H1 (cell line): ENCODE measurements at regions not wholly inside any gene's neighbourhood (a gene's known extent, or its start where the extent isn't known, plus 50 kb on each side); places are given as distances from the start of the nearest gene placed in this dataset.

Source experiments
- CTCF ChIA-PET: fragments of 300-600 bp; sonication (Branson Sonifier 250); formaldehyde crosslinking; loops from one replicate; lab custom pipeline; 2021; ENCODE audit not compliant: partially characterized antibody; lab: Charles Lee
- POLR2A ChIA-PET: fragments of 300-600 bp; sonication (Branson Sonifier 250); formaldehyde crosslinking; loops from one replicate; lab custom pipeline; 2021; ENCODE audit warnings: inconsistent platforms; ENCODE audit not compliant: partially characterized antibody; lab: Charles Lee
- DNase-seq, 2 experiments: peaks; one replicate each; pipeline versions ENCODE4 v3.0.0 to v3.0.0-alpha.2; 2010 to 2022; ENCODE audit warnings: low spot score in 2 of 2, low read depth in 1 of 2, mixed read lengths in 1 of 2
- FAIRE-seq: peaks from 2 replicates; lab custom pipeline; 2011; peaks lifted over from hg19 to GRCh38; lab: Jason Lieb, UNC
- H2AFZ ChIP-seq: 2 replicates; pipeline ENCODE4 v1.8.1; 2012; ENCODE audit warnings: low read length, inconsistent platforms
- H2AK5ac ChIP-seq: 2 replicates; pipeline ENCODE4 v1.6.1; 2013; ENCODE audit warnings: low read depth, low read length
- H2BK120ac ChIP-seq: replicated peaks from 2 replicates; pipeline ENCODE3; 2013; ENCODE audit warnings: low read depth, low read length, inconsistent platforms
- H2BK12ac ChIP-seq: 2 replicates; pipeline ENCODE4 v1.6.1; 2013; ENCODE audit warnings: low read depth, low read length
- H2BK15ac ChIP-seq: 2 replicates; pipeline ENCODE4 v1.6.1; 2013; ENCODE audit warnings: low read length
- H2BK20ac ChIP-seq: 2 replicates; pipeline ENCODE4 v1.6.1; 2013; ENCODE audit warnings: low read length
- H2BK5ac ChIP-seq: 2 replicates; pipeline ENCODE4 v1.6.1; 2013; ENCODE audit warnings: low read depth, low read length
- H3K14ac ChIP-seq: 2 replicates; pipeline ENCODE4 v1.6.1; 2013; ENCODE audit warnings: inconsistent platforms; ENCODE audit not compliant: insufficient read length
- H3K18ac ChIP-seq: 2 replicates; pipeline ENCODE4 v1.6.1; 2013; ENCODE audit warnings: low read length; ENCODE audit errors: extremely low read depth
- H3K23ac ChIP-seq: 2 replicates; pipeline ENCODE4 v1.6.1; 2013; ENCODE audit warnings: inconsistent platforms; ENCODE audit not compliant: insufficient read length
- H3K23me2 ChIP-seq: 2 replicates; pipeline ENCODE4 v1.6.1; 2013; ENCODE audit warnings: low read depth, low read length
- H3K27ac ChIP-seq: 2 replicates; pipeline ENCODE4 v1.6.1; 2011; ENCODE audit warnings: low read depth, low read length, inconsistent platforms
- H3K27me3 ChIP-seq, 4 experiments: replicated peaks in 1 of 4; 1 replicate in 1 of 4; 2 replicates in 3 of 4; pipeline versions ENCODE4 v1.6.1 to v1.8.1; 2011 to 2013; ENCODE audit warnings: low read length in 3 of 4, mild to moderate bottlenecking in 3 of 4, inconsistent platforms in 2 of 4, mixed read lengths in 2 of 4, moderate library complexity in 1 of 4; ENCODE audit not compliant: control insufficient read depth in 3 of 4, insufficient read depth in 3 of 4; ENCODE audit errors: extremely low read depth in 1 of 4
- H3K36me3 ChIP-seq, 4 experiments: 2 replicates each; pipeline versions ENCODE4 v1.6.1 to v1.8.1; 2011 to 2013; ENCODE audit warnings: mild to moderate bottlenecking in 4 of 4, low read length in 3 of 4, moderate library complexity in 2 of 4, control low read depth in 1 of 4, inconsistent platforms in 1 of 4; ENCODE audit not compliant: insufficient read depth in 4 of 4, control insufficient read depth in 2 of 4
- H3K4ac ChIP-seq: replicated peaks from 2 replicates; pipeline ENCODE3; 2013; ENCODE audit warnings: low read length, low read depth, mixed read lengths, inconsistent platforms; ENCODE audit not compliant: insufficient read length
- H3K4me1 ChIP-seq, 4 experiments: replicated peaks in 1 of 4; 1 replicate in 1 of 4; 2 replicates in 3 of 4; pipeline versions ENCODE4 v1.6.1 to v1.8.1; 2011 to 2013; ENCODE audit warnings: low read length in 3 of 4, inconsistent platforms in 2 of 4, mixed read lengths in 1 of 4; ENCODE audit not compliant: insufficient read depth in 4 of 4, control insufficient read depth in 3 of 4
- H3K4me2 ChIP-seq, 2 experiments: 2 replicates each; pipeline versions ENCODE4 v1.6.1 to v1.8.1; 2011 to 2013; ENCODE audit warnings: low read depth in 2 of 2, low read length in 2 of 2, control low read depth in 1 of 2, inconsistent platforms in 1 of 2, mild to moderate bottlenecking in 1 of 2; ENCODE audit not compliant: insufficient read depth in 1 of 2
- H3K4me3 ChIP-seq, 4 experiments: fragments of 200-600, 300-600 bp in 1 of 4; sonication (generic), shearing (Covaris generic), sonication (Bioruptor Twin) in 1 of 4; 2 replicates each; pipeline versions ENCODE4 v1.5.1 to v1.8.1; 2011 to 2016; ENCODE audit warnings: low read length in 4 of 4, low read depth in 3 of 4, control low read depth in 2 of 4, inconsistent platforms in 2 of 4, mild to moderate bottlenecking in 2 of 4, mixed read lengths in 1 of 4, moderate library complexity in 1 of 4; ENCODE audit not compliant: insufficient read depth in 2 of 4; ENCODE audit errors: extremely low read depth in 1 of 4
- H3K56ac ChIP-seq: replicated peaks from 2 replicates; pipeline ENCODE3; 2013; ENCODE audit warnings: low read depth, mild to moderate bottlenecking, mixed read lengths, low read length, inconsistent platforms; ENCODE audit not compliant: insufficient read length
- H3K79me1 ChIP-seq: 2 replicates; pipeline ENCODE4 v1.6.1; 2013; ENCODE audit warnings: low read depth, low read length, control low read depth
- H3K79me2 ChIP-seq, 2 experiments: 2 replicates each; pipeline versions ENCODE4 v1.6.1 to v1.8.1; 2012 to 2013; ENCODE audit warnings: low read length in 2 of 2, mild to moderate bottlenecking in 2 of 2, inconsistent platforms in 1 of 2; ENCODE audit not compliant: insufficient read depth in 2 of 2, control insufficient read depth in 1 of 2
- H3K9ac ChIP-seq, 4 experiments: replicated peaks in 1 of 4; 1 replicate in 1 of 4; 2 replicates in 3 of 4; pipeline versions ENCODE4 v1.6.1 to v1.8.1; 2011 to 2013; ENCODE audit warnings: low read depth in 3 of 4, low read length in 3 of 4, control low read depth in 2 of 4, mild to moderate bottlenecking in 2 of 4, moderate library complexity in 2 of 4, inconsistent platforms in 1 of 4; ENCODE audit errors: extremely low read depth in 1 of 4
- H3K9me3 ChIP-seq, 2 experiments: 2 replicates each; pipeline versions ENCODE4 v1.6.1 to v1.8.1; 2012 to 2013; ENCODE audit warnings: mild to moderate bottlenecking in 2 of 2, moderate library complexity in 2 of 2, control low read depth in 1 of 2, inconsistent platforms in 1 of 2, low read depth in 1 of 2, low read length in 1 of 2, mixed read lengths in 1 of 2; ENCODE audit not compliant: insufficient read depth in 2 of 2
- H4K20me1 ChIP-seq, 2 experiments: replicated peaks in 1 of 2; 2 replicates each; pipeline versions ENCODE3 to v1.8.1; 2011 to 2013; ENCODE audit warnings: inconsistent platforms in 2 of 2, low read length in 2 of 2, mild to moderate bottlenecking in 1 of 2; ENCODE audit not compliant: insufficient read depth in 2 of 2, control insufficient read depth in 1 of 2
- H4K5ac ChIP-seq: 2 replicates; pipeline ENCODE4 v1.6.1; 2013; ENCODE audit warnings: low read length, low read depth, mixed read lengths, inconsistent platforms; ENCODE audit not compliant: insufficient read length
- H4K8ac ChIP-seq: 2 replicates; pipeline ENCODE4 v1.8.0; 2013; ENCODE audit warnings: mild to moderate bottlenecking, moderate library complexity, low read length, inconsistent platforms; ENCODE audit not compliant: insufficient read depth; ENCODE audit errors: extremely low read depth
- H4K91ac ChIP-seq: replicated peaks from 2 replicates; pipeline ENCODE3; 2013; ENCODE audit warnings: low read length, mixed read lengths, inconsistent platforms; ENCODE audit not compliant: insufficient read length
- BCL11A ChIP-seq, 2 experiments: IDR thresholded peaks; one replicate each; pipeline ENCODE4 v1.6.1; 2011; ENCODE audit warnings: low read depth in 2 of 2, low read length in 2 of 2, mild to moderate bottlenecking in 2 of 2
- CHD1 ChIP-seq: IDR thresholded peaks from 2 replicates; pipeline ENCODE4 v1.6.1; 2012; ENCODE audit warnings: low read depth, low read length, improper control_type of control experiment
- CREB1 ChIP-seq: IDR thresholded peaks from 2 replicates; pipeline ENCODE4 v1.6.1; 2012; ENCODE audit warnings: inconsistent platforms
- EGR1 ChIP-seq: IDR thresholded peaks from 2 replicates; pipeline ENCODE4 v1.6.1; 2011; ENCODE audit warnings: low read depth, low read length, borderline replicate concordance
- GTF2F1 ChIP-seq: IDR thresholded peaks from 2 replicates; pipeline ENCODE4 v1.6.1; 2012; ENCODE audit warnings: low read depth, low read length, improper control_type of control experiment, borderline replicate concordance
- JUND ChIP-seq: IDR thresholded peaks from 2 replicates; pipeline ENCODE4 v1.6.1; 2011; ENCODE audit warnings: mild to moderate bottlenecking, improper control_type of control experiment, low read length
- NRF1 ChIP-seq: IDR thresholded peaks from 2 replicates; pipeline ENCODE4 v1.6.1; 2011; ENCODE audit warnings: mild to moderate bottlenecking, low read depth, low read length, improper control_type of control experiment
- RXRA ChIP-seq: IDR thresholded peaks from 2 replicates; pipeline ENCODE4 v1.6.1; 2011; ENCODE audit warnings: low read depth, mild to moderate bottlenecking, low read length, moderate library complexity; ENCODE audit not compliant: insufficient read depth
- SAP30 ChIP-seq: fragments of 300-600 bp; sonication (generic); IDR thresholded peaks from 2 replicates; pipeline ENCODE4 v1.7.1; 2012; ENCODE audit warnings: low read length, moderate library complexity, mild to moderate bottlenecking, inconsistent platforms; ENCODE audit not compliant: insufficient read depth, insufficient replicate concordance
- SIN3A ChIP-seq, 2 experiments: IDR thresholded peaks in 1 of 2; conservative IDR thresholded peaks in 1 of 2; 2 replicates each; pipeline ENCODE4 v1.6.1; 2011 to 2012; ENCODE audit warnings: low read length in 2 of 2, improper control_type of control experiment in 1 of 2, low read depth in 1 of 2, mild to moderate bottlenecking in 1 of 2
- SP4 ChIP-seq: IDR thresholded peaks from 2 replicates; pipeline ENCODE4 v1.6.1; 2012; ENCODE audit warnings: low read length, inconsistent platforms
- SRF ChIP-seq: IDR thresholded peaks from 2 replicates; pipeline ENCODE4 v1.6.1; 2011; ENCODE audit warnings: mild to moderate bottlenecking, low read depth, low read length, moderate library complexity
- SUZ12 ChIP-seq: fragments of 200-600 bp; sonication (generic); IDR thresholded peaks from 2 replicates; pipeline ENCODE4 v1.6.1; 2012; ENCODE audit warnings: mild to moderate bottlenecking, inconsistent platforms, low read length, moderate library complexity, mixed read lengths
- YY1 ChIP-seq: IDR thresholded peaks from 2 replicates; pipeline ENCODE4 v1.6.1; 2011; ENCODE audit warnings: low read depth, mild to moderate bottlenecking, low read length
- WGBS, 2 experiments: shearing (Covaris generic) in 1 of 2; methylation state at CpG; one replicate each; pipeline versions ENCODE4 v1.1.6 to v1.1.7; 2013 to 2015; ENCODE audit warnings: low lambda C conversion rate in 2 of 2, mixed read lengths in 2 of 2, inconsistent platforms in 1 of 2, low coverage in 1 of 2, missing lambda C conversion rate in 1 of 2; ENCODE audit not compliant: insufficient replicate concordance in 2 of 2, insufficient coverage in 1 of 2, insufficient read length in 1 of 2; ENCODE audit errors: extremely low coverage in 1 of 2, missing lambda C conversion rate in 1 of 2; 5-methylcytosine and 5-hydroxymethylcytosine counted together

GRCh38 chr2:204022550-204022949 lies 86.0 kb downstream of the ICOS start:
- no peak overlapping the region for H2BK12ac ChIP-seq
- no peak overlapping the region for H3K9ac ChIP-seq
- no peaks in the 10 kb centered on the region for H3K36me3 ChIP-seq
- no peak overlapping the region for H4K5ac ChIP-seq
- no peaks in the 10 kb centered on the region for H4K20me1 ChIP-seq
- H3K56ac ChIP-seq = no peak overlapping the region
- ChIA-PET POLR2A (no interaction called here), CTCF (interaction anchor here (0.5 to 6.0 kb wide), 12 partner anchors 8 to 1671 kb away, joined by 3 to 36 read pairs (median 4); no protein-coding TSS in a partner anchor)
- no peak overlapping the region for H2BK15ac ChIP-seq
- no peak for TF ChIP-seq SIN3A (conservative IDR thresholded peaks at IDR 0.05 in 1 of 2, IDR thresholded peaks at IDR 0.05 in 1 of 2; ENCODE audit: low read depth in 1 of 2, low read length in 2 of 2)
- no peak for TF ChIP-seq SUZ12
- no peak for TF ChIP-seq SRF
- no peak for TF ChIP-seq JUND
- no peak for TF ChIP-seq CHD1
- no peak for TF ChIP-seq CREB1
- TF ChIP-seq YY1 = no peak
- no peak for TF ChIP-seq GTF2F1
- no peak for TF ChIP-seq RXRA
- no peak for TF ChIP-seq NRF1
- no peak for TF ChIP-seq EGR1
- TF ChIP-seq SP4 = no peak
- no peak for TF ChIP-seq SAP30
- no peak for TF ChIP-seq BCL11A (IDR thresholded peaks at IDR 0.05; ENCODE audit: low read depth in 2 of 2, low read length in 2 of 2)
- H2BK5ac ChIP-seq = no peak overlapping the region
- H4K8ac ChIP-seq = no peak overlapping the region
- 86% methylated on average over 5 of the region's 5 CpGs; no CpG with 5 or more reads in 1 of the 2 experiments for WGBS, 2 experiments
- no peak overlapping the region for H2AFZ ChIP-seq
- no peak for FAIRE-seq
- H3K18ac ChIP-seq = no peak overlapping the region
- no peaks in the 10 kb centered on the region; a peak in 1 of 7 replicates for H3K27me3 ChIP-seq
- H3K79me2 ChIP-seq = no peaks in the 10 kb centered on the region
- H3K4me2 ChIP-seq = no peak overlapping the region
- H3K9me3 ChIP-seq = no peaks in the 10 kb centered on the region
- no peak for DNase-seq
- H3K23me2 ChIP-seq = no peaks in the 10 kb centered on the region
- no peak overlapping the region for H2BK120ac ChIP-seq
- no peaks in the 10 kb centered on the region for H3K4me1 ChIP-seq
- no peak overlapping the region for H3K14ac ChIP-seq
- no peak overlapping the region for H4K91ac ChIP-seq
- no peak overlapping the region for H3K23ac ChIP-seq
- H3K4ac ChIP-seq = no peak overlapping the region
- H3K27ac ChIP-seq = no peak overlapping the region
- no peaks in the 10 kb centered on the region for H3K79me1 ChIP-seq
- no peak overlapping the region for H2BK20ac ChIP-seq
- no peak overlapping the region for H3K4me3 ChIP-seq
- H2AK5ac ChIP-seq = no peak overlapping the region
